GM21786 (cell line): ENCODE measurements at regions not wholly inside any gene's neighbourhood (a gene's known extent, or its start where the extent isn't known, plus 50 kb on each side); places are given as distances from the start of the nearest gene placed in this dataset.
A peak's percentile ranks its signal among the peaks of the same experiment; 100 is the strongest.
"Not testable (repeated sequence)": the region's sequence is repeated elsewhere in the genome, so short reads cannot be mapped to it uniquely, and the experiment has no call there.

Experiments used
- ATAC-seq: cut with Tn5 transposase; IDR thresholded peaks from one replicate; pipeline ENCODE4 v1.9.1; 2021; ENCODE audit not compliant: unreplicated experiment

DNA sequence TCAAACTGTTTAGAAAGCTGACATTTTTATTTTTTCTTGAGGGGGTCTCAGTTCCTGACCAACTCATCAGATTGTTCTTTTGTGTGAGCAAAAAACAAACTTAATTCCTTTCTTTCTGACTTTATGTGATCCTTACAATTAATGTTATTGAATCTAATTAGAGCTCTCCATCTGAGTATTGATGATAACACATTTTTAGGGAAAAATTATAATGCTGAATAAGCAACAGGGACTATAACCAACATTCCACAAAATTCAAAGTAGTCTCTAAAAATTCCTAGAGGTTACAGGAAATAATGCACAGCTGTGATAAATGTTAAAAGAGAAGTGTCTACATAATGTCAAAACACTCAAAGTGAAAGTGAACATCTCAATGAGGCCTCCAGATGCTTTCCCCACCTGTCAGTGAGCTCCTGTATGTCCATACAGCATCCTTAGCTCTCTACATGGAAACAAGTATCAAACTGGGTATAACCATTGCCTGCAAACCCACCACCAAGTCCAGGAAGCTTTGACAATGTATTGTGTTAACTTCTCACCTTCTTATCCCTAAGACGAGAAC is 786.0 kb upstream of the SLC39A10 start:
- ATAC-seq: no peak

DNA sequence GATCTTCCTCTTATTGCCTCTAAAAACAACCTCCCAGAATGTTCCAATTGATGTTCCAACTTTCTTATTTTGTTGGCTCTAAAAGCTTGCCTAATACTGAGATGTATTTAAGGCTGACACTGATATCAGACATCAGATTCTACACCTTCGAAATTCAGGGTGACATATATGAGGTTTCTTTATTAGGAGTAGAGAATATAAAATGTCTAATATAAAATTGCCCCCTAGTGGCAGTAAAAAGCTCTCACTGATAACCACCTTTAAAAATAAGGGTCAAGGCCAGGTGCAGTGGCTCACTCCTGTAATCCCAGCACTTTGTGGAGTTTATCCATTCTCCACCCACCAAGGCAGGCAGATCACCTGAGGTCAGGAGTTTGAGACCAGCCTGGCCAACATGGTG is 789.7 kb upstream of the SLC39A10 start:
- peak; percentile 76 for ATAC-seq

DNA sequence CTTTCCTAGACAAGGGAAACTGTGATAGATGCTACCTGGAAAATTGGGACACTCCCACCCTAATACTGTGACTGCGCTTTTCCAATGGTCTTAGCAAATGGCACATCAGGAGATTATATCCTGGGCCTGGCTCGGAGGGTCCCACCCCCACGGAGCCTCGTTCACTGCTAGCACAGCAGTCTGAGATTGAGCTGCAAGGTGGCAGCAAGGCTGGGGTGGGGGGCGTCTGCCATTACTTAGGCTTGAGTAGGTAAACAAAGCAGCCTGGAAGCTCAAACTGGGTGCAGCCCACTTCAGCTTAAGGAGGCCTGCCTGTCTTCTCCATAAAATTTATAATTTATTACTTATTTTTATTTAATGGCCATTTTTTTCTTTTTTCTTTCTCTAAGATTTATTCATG is 802.1 kb upstream of the SLC39A10 start:
- ATAC-seq: no peak

DNA sequence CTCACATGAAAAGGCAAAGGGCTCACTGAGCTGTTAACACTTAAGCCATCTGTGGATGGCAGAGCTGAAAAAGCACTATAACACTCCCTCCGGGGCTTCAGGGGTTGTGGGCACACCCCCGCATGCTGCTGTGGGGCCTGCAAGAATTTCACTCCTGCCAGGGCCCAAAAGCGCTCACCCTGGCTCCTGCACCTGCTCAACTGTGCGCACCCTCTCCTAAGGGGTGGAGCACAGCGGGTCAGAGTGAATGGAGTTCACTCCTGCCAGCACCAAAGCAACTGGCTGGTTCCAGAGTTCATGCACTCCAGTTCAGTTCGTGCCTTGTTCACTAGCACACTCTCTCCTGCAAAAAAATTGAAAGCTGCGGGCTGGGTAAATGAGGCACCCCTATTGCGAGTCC is 814.2 kb upstream of the SLC39A10 start:
- no peak for ATAC-seq

DNA sequence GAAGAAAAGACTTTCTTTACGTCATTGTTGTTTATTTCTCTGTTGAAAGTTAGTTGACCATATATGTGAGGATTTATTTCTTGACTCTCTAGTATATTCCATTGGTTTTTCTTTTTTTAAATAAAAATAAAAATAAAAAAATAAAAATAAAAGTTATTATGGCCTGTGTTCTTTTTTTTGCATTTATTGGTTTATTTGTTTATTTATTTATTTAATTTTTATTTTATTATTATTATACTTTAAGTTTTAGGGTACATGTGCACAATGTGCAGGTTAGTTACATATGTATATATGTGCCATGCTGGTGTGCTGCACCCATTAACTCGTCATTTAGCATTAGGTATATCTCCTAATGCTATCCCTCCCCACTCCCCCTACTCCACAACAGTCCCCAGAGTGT is 822.7 kb upstream of the SLC39A10 start:
- ATAC-seq: not testable (repeated sequence)

DNA sequence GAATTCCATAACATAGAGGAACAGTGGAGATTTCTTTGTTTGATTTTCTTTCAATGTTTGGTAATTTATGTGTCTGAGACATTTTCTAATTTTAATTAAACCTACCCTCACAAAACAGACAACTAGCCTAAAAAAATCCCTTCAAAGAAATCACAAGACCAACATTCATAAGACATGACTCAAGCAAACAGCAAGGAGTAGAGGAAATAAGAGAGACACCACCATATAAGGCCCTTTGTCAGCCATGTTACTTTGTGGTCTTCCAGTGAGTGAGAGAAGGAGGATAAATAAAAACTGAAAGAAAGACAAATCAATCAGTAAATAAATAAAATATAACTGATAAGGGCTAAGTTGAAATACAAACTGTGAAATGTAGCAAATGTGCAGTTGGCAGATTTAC is 830.8 kb upstream of the SLC39A10 start:
- ATAC-seq: no peak

DNA sequence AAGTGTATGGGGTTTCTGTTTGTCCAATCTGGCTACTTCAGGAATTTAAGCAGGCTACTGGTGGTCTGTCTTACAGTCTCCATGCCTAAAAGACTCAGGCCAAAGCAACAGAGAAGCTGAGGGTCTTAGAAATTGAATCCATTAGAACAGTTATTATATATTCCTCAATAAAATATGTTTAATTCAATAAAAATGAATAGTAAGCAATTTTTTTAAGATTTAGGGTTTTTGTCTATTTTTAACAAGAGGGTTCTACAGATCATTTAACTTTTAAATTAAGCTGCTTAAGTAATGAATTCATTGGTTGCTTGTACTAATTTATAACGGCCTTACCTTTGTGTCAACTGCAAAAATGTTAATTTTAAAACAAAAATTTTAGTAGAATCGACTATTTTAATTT is 832.6 kb upstream of the SLC39A10 start:
- ATAC-seq: no peak

DNA sequence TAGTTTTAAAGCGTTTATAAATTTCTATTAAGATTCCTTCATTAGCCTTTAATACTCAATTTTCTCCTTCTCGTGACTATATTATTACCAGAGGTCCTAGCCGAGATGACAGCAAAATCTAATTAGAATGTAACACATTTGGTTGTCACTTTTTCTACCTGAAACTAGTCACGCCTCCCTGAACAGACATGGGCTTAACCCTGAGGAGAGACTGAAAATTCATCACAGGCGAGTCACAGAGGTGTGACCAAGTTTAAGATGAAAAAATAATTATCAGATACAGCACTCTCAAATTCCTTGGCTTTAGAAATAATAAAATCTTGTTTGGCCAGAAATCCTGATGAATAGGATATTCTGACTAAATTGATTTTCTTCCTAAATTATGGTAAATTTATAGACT is 834.4 kb upstream of the SLC39A10 start:
- ATAC-seq: no peak

DNA sequence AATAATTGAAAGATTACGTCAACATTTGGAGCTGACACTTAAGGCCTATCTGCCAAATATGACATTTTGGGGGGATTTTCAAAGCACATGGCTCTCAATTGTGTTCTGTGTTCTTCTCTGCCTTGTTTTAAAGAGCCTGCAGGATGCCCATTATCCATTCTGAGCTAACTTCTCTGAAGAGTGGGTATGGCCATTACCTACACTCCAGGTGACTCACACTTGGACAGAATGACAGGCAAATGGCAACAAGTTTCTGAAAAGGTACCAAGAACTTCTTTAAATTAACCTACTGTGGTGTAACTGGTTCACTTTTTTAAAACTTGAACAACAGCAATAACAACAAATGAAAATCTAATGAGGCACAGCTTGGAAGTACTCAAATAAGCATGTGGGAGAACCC is 834.9 kb upstream of the SLC39A10 start:
- ATAC-seq: no peak

DNA sequence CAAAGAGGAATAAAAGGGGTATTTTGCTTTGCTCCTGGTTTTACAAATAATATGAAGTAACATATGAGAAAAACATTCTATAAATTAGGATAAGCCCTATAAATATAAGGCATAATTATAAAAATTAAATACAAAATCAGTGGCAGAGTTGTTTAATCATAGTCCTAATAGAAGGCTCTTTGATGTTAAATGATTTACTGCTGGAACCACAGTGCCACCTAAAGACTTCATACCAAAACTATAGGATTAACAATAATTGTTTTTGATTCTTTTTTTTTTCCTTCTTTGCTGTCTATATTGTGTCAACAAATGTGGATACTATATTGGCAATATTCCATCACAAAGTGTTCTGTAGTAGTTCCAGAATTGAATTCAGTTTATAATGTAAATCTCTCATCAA is 837.7 kb upstream of the SLC39A10 start:
- ATAC-seq: no peak

DNA sequence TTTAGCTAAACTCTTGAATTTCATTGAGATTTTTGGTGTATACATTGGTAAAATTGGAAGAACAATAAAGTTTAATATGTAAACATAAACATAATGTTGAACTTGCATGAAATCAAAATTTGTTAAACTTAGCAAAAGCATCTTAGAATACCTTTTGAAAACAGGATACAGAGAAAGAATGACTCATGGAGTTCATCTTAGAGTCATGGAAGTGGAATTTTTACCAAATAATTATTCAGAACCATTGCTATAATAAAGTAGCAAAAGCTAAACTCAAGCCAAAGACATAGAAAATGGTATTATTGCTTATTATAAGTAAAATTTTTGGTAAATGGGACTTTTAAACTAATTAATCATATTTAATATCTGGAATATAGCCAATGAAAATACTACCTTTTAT is 841.6 kb upstream of the SLC39A10 start:
- no peak for ATAC-seq

DNA sequence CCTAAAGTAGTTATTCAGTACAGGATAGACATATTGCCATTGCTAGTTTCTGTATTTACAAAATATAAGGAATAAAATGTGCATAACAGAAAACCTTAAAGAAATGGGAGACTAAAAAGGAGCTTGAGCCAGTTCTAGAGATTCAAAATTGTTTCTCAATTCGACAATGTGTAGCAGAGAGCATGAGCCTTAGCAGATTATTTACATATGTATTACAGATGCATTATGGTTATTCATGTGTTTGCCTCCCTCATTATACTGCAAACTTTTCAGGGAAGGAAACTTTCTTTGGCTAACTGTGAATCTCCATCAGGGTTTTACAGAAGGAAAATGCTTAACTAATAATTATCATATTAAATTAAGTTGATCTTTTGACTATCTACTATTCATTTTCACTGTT is 854.4 kb upstream of the SLC39A10 start:
- no peak for ATAC-seq

DNA sequence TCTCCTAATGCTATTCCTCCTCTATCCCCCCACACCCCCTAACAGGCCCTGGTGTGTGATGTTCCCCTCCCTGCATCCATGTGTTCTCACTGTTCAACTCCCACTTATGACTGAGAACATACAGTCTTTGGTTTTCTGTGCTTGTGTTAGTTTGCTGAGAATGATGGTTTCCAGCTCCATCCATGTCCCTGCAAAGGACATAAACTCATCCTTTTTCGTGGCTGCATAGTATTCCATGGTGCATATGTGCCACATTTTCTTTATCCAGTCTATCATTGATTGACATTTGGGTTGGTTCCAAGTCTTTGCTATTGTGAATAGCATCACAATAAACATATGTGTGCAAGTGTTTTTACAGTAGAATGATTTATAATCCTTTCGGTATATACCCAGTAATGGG is 870.0 kb upstream of the SLC39A10 start:
- not testable (repeated sequence) for ATAC-seq

DNA sequence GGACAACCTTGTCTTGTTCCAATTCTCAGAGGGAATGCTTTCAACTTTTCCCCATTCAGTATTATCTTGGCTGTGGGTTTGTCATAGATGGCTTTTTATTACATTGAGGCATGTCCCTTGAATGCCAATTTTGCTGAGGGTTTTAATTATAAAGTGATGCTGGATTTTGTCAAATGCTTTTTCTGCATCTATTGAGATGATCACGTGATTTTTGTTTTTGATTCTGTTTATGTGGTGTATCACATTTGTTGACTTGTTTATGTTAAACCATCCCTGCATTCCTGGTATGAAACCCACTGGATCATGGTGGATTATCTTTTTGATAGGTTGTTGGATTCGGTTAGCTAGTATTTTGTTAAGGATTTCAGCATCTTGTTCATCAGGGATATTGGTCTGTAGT is 885.6 kb upstream of the SLC39A10 start:
- ATAC-seq: not testable (repeated sequence)

DNA sequence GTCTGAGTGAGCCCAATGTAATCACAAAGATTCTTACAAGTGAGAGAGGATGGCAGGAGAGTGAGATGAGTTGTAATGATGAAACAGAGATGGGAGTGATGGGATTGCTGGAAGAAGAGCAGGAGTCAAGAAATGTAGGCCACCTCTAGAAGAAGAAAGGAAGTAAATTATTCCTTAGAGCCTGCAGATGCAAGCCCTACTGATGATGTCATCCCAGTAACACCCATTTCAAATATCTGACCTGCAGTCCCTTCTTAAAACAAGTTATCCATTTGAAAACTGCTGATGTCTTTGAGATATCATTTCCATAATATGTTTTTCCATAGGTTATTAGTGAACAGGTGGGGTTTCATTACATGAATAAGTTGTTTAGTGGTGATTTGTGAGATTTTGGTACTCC is 888.0 kb upstream of the SLC39A10 start:
- no peak for ATAC-seq

DNA sequence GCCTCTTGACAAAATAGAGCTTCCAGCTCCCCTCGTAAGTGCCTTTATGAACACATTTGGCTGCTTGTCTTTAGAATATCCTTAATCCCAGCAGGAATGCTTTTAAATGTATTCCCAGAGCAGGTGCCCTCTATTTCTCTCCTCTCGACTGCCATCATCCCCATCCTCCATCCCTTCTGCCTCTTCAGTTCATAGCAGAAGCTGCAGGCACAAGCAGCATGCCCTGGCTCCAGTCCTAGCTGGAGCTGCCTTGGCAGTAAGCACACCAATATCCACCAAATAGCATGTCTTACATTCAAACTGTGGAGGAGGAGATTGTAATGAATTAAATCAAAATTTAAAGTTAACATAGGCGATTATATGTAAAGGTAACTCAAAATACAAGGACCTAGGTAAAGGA is 891.3 kb upstream of the SLC39A10 start:
- no peak for ATAC-seq

DNA sequence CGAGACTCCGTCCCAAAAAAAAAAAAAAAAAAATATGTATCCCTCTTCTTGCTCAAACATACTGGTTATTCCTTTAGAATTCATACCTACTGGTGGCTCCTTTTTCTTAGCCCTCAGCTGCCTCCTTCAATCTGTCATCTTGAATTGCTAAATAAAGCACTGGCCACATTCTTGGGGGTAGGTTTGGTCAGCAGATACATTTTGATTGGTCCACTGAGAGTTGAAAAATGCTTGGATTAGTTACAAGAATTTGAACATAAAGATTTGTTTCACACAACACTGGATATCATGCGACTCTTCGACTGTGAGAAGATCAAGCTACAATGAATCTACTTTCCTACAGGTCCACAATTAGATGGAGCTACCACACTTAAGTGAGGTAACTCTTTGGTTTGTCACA is 906.1 kb upstream of the SLC39A10 start:
- ATAC-seq: no peak

DNA sequence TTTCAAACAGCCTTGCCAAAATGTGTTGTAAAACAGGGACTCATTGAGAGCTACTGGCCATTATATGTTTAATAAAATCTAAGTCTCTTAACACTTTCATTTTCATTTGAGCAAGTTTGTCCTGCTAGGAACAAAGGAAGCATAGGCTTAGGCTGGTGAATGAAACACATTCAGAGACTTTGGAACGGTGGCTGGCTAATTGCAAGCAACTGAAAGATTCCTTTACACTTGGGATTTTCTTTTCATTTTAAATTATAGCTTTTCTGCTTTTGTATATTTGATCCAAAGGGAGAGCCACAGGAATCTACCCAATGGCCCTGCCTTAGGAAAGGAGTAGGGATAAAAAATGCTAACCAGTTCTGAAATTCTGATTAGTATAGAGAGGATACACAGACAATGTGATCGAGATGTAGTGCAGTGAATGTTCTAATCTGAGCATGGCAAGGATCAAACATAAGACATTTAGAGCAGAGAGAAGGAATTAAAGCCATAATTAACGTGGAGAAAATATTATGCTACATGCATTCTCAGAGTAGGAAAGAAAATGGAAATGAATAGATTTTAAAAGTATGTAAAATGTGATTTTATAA is 911.4 kb upstream of the SLC39A10 start:
- ATAC-seq: no peak

DNA sequence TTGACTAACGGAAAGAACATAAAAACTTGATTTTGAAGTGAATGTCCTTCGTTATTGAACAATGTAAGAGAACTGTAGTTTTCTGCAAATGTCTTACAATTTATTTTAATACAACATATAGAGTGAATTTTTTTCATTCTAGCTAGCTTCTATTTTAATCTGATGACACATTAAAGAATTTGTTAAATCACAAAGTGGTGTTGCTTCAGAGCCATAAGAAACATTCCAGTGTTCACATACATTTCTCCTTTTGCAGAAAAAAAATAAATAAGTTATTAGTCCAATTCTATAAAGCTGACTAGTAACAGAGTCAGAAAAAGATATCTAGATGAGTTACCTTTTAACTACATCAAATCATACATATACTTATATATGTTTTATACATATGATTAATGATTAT is 914.3 kb upstream of the SLC39A10 start:
- no peak for ATAC-seq

DNA sequence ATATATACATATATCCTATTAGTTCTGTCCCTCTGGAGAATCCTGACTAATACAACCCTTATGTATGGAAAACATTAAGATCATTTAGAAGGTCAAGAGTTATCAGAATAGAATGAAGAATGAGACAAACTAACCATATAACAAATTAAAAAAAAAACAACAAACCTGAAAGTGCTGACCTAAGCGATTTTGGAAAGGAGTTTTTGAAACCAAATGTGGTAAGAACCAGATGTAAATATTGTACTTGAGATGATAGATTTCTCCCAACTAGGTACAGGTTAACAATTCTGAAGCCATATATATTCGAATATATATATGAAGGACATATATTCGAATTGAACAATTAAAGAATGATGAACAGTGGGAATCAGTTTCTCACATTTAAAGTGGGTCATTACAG is 917.8 kb upstream of the SLC39A10 start:
- ATAC-seq: no peak

DNA sequence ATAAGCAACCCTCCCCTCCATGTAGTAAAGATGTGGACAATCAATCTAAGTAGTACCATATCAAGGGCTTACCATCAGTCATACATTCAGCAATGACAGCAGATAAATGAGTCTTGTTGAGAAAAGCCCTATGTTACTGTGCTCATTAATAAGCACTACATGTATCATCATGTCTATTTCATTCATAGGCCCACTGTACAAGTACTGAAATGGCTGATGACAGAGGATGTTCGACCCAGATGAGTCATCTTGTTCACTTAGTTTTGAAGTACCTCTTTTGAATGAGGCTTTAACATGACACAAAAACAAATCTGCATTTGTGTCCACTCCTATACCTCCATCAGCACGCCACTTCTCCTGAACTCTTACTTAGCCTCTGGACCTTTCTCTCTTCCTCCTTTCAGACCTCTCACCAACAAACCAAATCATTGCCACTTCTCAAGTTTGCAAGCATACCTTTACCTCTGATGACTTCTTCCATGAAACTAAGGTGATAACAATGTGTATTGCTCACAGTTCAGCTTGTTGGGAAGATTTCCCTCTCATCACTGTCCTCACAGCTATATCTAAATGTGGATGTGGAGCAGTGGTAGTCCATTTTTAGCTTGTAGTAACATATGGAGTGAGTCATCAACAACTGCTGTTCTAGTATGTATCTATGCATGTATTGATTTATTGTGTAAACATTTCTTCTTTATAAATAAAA is 921.0 kb upstream of the SLC39A10 start:
- no peak for ATAC-seq

DNA sequence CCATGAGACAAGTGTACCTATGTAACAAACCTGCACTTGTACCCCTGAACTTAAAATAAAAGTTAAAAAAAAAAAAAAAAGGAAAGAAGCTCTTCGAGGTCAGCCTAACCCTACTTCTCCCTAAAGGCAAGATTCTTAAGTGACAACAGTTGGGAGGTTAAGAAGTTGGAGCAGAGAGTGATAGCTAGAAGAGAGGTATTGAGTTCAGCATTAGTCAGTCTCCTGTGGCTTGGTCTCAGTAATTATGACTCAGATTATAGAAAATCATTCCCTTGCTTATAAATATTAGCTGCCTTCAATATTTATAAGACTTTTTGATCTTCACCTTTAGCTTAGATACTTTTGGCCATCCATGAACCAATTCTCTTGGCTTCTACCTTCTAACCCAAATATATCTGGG is 926.8 kb upstream of the SLC39A10 start:
- ATAC-seq: no peak

DNA sequence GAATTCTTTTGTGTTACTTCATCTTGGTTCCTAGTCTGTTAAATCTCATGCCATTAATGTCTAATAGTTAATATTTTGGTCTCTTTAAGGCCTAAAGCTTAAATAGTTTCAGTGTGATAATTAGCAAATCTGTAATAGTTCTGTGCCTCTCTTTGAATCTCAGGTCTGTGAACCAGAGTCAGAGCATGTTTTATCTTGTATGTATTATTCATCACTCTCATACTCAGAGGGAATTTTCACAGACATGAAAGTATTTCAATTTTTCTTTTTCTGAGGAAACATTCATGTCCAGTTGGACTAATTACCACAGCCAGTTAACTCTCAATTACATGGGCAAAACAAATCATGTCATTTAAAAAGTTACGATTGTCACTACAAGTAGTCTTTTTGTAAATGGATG is 931.9 kb upstream of the SLC39A10 start:
- no peak for ATAC-seq
